ENCODE measurements at regions not wholly inside any gene's neighbourhood (a gene's known extent, or its start where the extent isn't known, plus 50 kb on each side); places are given as distances from the start of the nearest gene placed in this dataset.

- TF ChIP-seq CTCF (conservative IDR thresholded peaks at IDR 0.05 in 1 of 2, IDR thresholded peaks at IDR 0.05 in 1 of 2; ENCODE audit: extremely low read depth in 1 of 2, insufficient read depth in 1 of 2, low read depth in 1 of 2, low read length in 2 of 2) (no peak), EZH2 (IDR thresholded peaks at IDR 0.05; ENCODE audit: borderline replicate concordance, low read length) (no peak)
Measured at GRCh38 chr4:12573716-12574115, 910.4 kb downstream of the RAB28 start.
